Smooth muscle cell (in vitro differentiated cells): ENCODE measurements at regions not wholly inside any gene's neighbourhood (a gene's known extent, or its start where the extent isn't known, plus 50 kb on each side); places are given as distances from the start of the nearest gene placed in this dataset.

ENCODE experiments used
- DNase-seq: peaks from one replicate; lab custom pipeline; 2025; ENCODE audit not compliant: unreplicated experiment; lab: John Stamatoyannopoulos, UW
- H2AFZ ChIP-seq: fragments of 200-600 bp; sonication (generic); 2 replicates; pipeline ENCODE4 v1.6.0; 2016; ENCODE audit warnings: antibody characterized with exemption, low read depth, mild to moderate bottlenecking
- H3F3A ChIP-seq: fragments of 200-600 bp; sonication (generic); 2 replicates; pipeline ENCODE4 v1.6.0; 2017; ENCODE audit warnings: antibody characterized with exemption, low read depth
- H3K27ac ChIP-seq: fragments of 200-600 bp; sonication (generic); 2 replicates; pipeline ENCODE4 v1.5.1; 2016; ENCODE audit warnings: low read depth, mild to moderate bottlenecking
- H3K27me3 ChIP-seq: fragments of 200-600 bp; sonication (generic); 2 replicates; pipeline ENCODE4 v1.6.1; 2016; ENCODE audit warnings: low read depth, mild to moderate bottlenecking
- H3K36me3 ChIP-seq: fragments of 200-600 bp; sonication (generic); 2 replicates; pipeline ENCODE4 v1.5.1; 2016; ENCODE audit warnings: low read depth
- H3K4me1 ChIP-seq: fragments of 200-600 bp; sonication (generic); 2 replicates; pipeline ENCODE4 v1.5.1; 2016; ENCODE audit warnings: low read depth
- H3K4me2 ChIP-seq: fragments of 200-600 bp; sonication (generic); 2 replicates; pipeline ENCODE4 v1.6.0; 2016; ENCODE audit warnings: mild to moderate bottlenecking
- H3K4me3 ChIP-seq: fragments of 200-600 bp; sonication (generic); 2 replicates; pipeline ENCODE4 v1.5.1; 2016; ENCODE audit warnings: mild to moderate bottlenecking
- H3K79me2 ChIP-seq: fragments of 200-600 bp; sonication (generic); 2 replicates; pipeline ENCODE4 v1.6.0; 2016; ENCODE audit warnings: low read depth, mild to moderate bottlenecking
- H3K9ac ChIP-seq: fragments of 200-600 bp; sonication (generic); 2 replicates; pipeline ENCODE4 v1.6.0; 2016; ENCODE audit warnings: low read depth
- H3K9me3 ChIP-seq: fragments of 200-600 bp; sonication (generic); replicated peaks from 2 replicates; pipeline ENCODE4 v1.5.1; 2016; ENCODE audit warnings: low read depth
- H4K20me1 ChIP-seq: fragments of 200-600 bp; sonication (generic); 2 replicates; pipeline ENCODE4 v1.6.0; 2016; ENCODE audit warnings: low read depth
- CTCF ChIP-seq: fragments of 200-600 bp; sonication (generic); IDR thresholded peaks from 2 replicates; pipeline ENCODE4 v1.5.1; 2017; ENCODE audit warnings: borderline replicate concordance, mild to moderate bottlenecking, antibody characterized with exemption; ENCODE audit not compliant: insufficient read depth, poor library complexity, severe bottlenecking
- WGBS: methylation state at CpG from one replicate; pipeline ENCODE4 v1.1.7; 2016; ENCODE audit warnings: low lambda C conversion rate; 5-methylcytosine and 5-hydroxymethylcytosine counted together

DNA sequence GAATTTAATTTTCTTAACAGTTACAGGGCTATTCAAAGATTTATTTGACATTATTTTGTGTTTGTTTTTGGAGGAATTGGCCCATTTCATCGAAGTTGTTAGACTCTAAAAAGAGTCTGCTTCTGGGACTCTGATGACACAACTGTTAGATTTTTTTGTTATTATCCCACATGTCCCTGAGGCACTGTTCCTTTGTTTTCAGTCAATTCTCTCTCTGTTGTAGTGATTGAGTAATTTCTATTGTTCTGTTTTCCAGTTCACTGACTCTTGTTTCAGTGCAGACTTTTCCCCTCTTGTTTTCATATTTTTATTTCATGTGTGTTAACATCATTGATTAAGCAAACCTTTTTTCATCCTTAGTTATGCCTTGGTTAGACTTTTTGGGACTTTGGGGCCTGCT lies 325.0 kb downstream of the ZNF326 start:
- H3F3A ChIP-seq = no peaks in the 10 kb centered on the region
- H4K20me1 ChIP-seq = no peaks in the 10 kb centered on the region
- no peak overlapping the region for H3K9ac ChIP-seq
- 88% methylated on average over 1 of the region's 1 CpG for whole genome bisulfite sequencing
- no peak overlapping the region for H3K4me2 ChIP-seq
- H3K27ac ChIP-seq = no peak overlapping the region
- no peak overlapping the region for H3K4me3 ChIP-seq
- H3K4me1 ChIP-seq = no peaks in the 10 kb centered on the region
- no peaks in the 10 kb centered on the region for H3K9me3 ChIP-seq
- H3K79me2 ChIP-seq = no peaks in the 10 kb centered on the region
- no peak overlapping the region for H2AFZ ChIP-seq
- no peak for TF ChIP-seq CTCF
- H3K36me3 ChIP-seq = no peaks in the 10 kb centered on the region
- DNase-seq = no peak
- no peaks in the 10 kb centered on the region for H3K27me3 ChIP-seq

DNA sequence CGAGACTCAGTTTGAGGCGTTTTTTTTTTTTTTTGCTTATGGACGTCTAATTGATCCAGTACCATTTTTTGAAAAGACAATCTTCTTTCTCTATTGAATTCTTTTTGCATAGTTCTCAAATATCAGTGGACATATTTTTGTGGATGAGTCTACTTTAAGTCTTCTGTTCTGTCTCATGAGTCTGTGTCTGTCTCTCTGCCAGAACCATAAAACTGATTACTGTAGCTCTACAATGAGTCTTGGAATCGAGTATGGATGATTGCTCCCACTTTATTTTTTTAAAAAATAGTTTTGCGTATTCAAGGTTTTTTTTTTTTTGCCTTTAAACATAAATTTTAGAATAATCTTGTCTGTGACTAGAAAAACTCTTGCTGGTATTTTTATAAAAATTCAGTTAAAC lies 323.5 kb downstream of the ZNF326 start:
- no peaks in the 10 kb centered on the region for H3K79me2 ChIP-seq
- H3K9me3 ChIP-seq = no peaks in the 10 kb centered on the region
- H4K20me1 ChIP-seq = no peaks in the 10 kb centered on the region
- H3K4me1 ChIP-seq = no peaks in the 10 kb centered on the region
- no peaks in the 10 kb centered on the region for H3K27me3 ChIP-seq
- no peaks in the 10 kb centered on the region for H3F3A ChIP-seq
- H3K9ac ChIP-seq = no peak overlapping the region
- DNase-seq = no peak
- no peak overlapping the region for H3K4me3 ChIP-seq
- H3K4me2 ChIP-seq = no peak overlapping the region
- H2AFZ ChIP-seq = no peak overlapping the region
- H3K36me3 ChIP-seq = no peaks in the 10 kb centered on the region
- no peak overlapping the region for H3K27ac ChIP-seq
- TF ChIP-seq CTCF = no peak
- 67% methylated on average over 5 of the region's 5 CpGs for WGBS

GRCh38 chr1:90317628-90318027 lies 322.7 kb downstream of the ZNF326 start:
- no peak for TF ChIP-seq CTCF
- no peak overlapping the region for H3K4me2 ChIP-seq

GRCh38 chr1:90314533-90314932 lies 319.6 kb downstream of the ZNF326 start:
- H2AFZ ChIP-seq = no peak overlapping the region
- no peaks in the 10 kb centered on the region for H4K20me1 ChIP-seq

More at GRCh38 chr1:90317628-90318027, 322.7 kb downstream of the ZNF326 start:
- Histone ChIP-seq H3K4me3 (no peak overlapping the region), H3K27ac (no peak overlapping the region), H3K4me1 (no peaks in the 10 kb centered on the region), H3K36me3 (no peaks in the 10 kb centered on the region), H2AFZ (no peak overlapping the region), H3F3A (no peaks in the 10 kb centered on the region), H3K9me3 (no peaks in the 10 kb centered on the region), H4K20me1 (no peaks in the 10 kb centered on the region), H3K27me3 (no peaks in the 10 kb centered on the region), H3K9ac (no peak overlapping the region), H3K79me2 (no peaks in the 10 kb centered on the region)
- DNase-seq = no peak
- WGBS = 88% methylated on average over 4 of the region's 4 CpGs

More at GRCh38 chr1:90314533-90314932, 319.6 kb downstream of the ZNF326 start:
- DNase-seq = no peak
- H3K4me1 ChIP-seq = no peaks in the 10 kb centered on the region
- no peak overlapping the region for H3K27ac ChIP-seq
- no peak overlapping the region for H3K9ac ChIP-seq
- no peak overlapping the region for H3K4me3 ChIP-seq
- no peaks in the 10 kb centered on the region for H3K79me2 ChIP-seq
- no peaks in the 10 kb centered on the region for H3F3A ChIP-seq
- no peak overlapping the region for H3K4me2 ChIP-seq
- no peaks in the 10 kb centered on the region for H3K27me3 ChIP-seq
- no peaks in the 10 kb centered on the region for H3K36me3 ChIP-seq
- H3K9me3 ChIP-seq = no peaks in the 10 kb centered on the region
- TF ChIP-seq CTCF = no peak
- WGBS = 94% methylated on average over 7 of the region's 7 CpGs
